K562 (cell line): ENCODE measurements at regions not wholly inside any gene's neighbourhood (a gene's known extent, or its start where the extent isn't known, plus 50 kb on each side); places are given as distances from the start of the nearest gene placed in this dataset.
A peak's percentile ranks its signal among the peaks of the same experiment; 100 is the strongest.

ENCODE experiments used
- CTBP1 ChIP-seq: fragments of 450-650 bp; IDR thresholded peaks from 2 replicates; pipeline ENCODE4 v1.6.1; 2016; ENCODE audit warnings: borderline replicate concordance
- DACH1 ChIP-seq: fragments of 450-650 bp; IDR thresholded peaks from 2 replicates; pipeline ENCODE4 v1.6.1; 2018; ENCODE audit not compliant: partially characterized antibody
- FOXK1 ChIP-seq: sonication (generic); formaldehyde crosslinking; IDR thresholded peaks from 2 replicates; pipeline ENCODE4 v1.8.0; 2022; ENCODE audit warnings: missing genetic modification reagents, mild to moderate bottlenecking, borderline replicate concordance
- RAD21 ChIP-seq, 2 experiments: fragments of 250-450 bp in 1 of 2; fragments of 450-650 bp in 1 of 2; sonication (Bioruptor Pico) in 1 of 2; formaldehyde crosslinking in 1 of 2; IDR thresholded peaks in 1 of 2; conservative IDR thresholded peaks in 1 of 2; 2 replicates each; pipeline versions ENCODE4 v1.4.0 to v1.8.0; 2020 to 2022; ENCODE audit warnings: mild to moderate bottlenecking in 2 of 2, moderate library complexity in 1 of 2
- RNF2 ChIP-seq: sonication (generic); IDR thresholded peaks from 2 replicates; pipeline ENCODE4 v1.6.1; 2016
- ZNF408 ChIP-seq: fragments of 250-450 bp; sonication (Bioruptor Pico); IDR thresholded peaks from 2 replicates; pipeline ENCODE4 v1.4.0; 2020; ENCODE audit warnings: low read depth, mild to moderate bottlenecking, moderate library complexity
- ZNF551 ChIP-seq: fragments of 250-450 bp; sonication (Bioruptor Pico); IDR thresholded peaks from 2 replicates; pipeline ENCODE4 v1.5.0; 2021; ENCODE audit warnings: mild to moderate bottlenecking, moderate library complexity
- TF ChIP-seq, protein P1 (sequence below), 2 experiments: fragments of 450-650 bp; formaldehyde crosslinking in 1 of 2; IDR thresholded peaks; 2 replicates each; pipeline versions ENCODE4 v1.4.0 to v1.6.1; 2014 to 2020; ENCODE audit warnings: mild to moderate bottlenecking in 2 of 2, borderline replicate concordance in 1 of 2, low read depth in 1 of 2
- TF ChIP-seq, protein P2 (sequence below): fragments of 450-650 bp; IDR thresholded peaks from 2 replicates; pipeline ENCODE4 v1.6.1; 2016
- TF ChIP-seq, protein P3 (sequence below), 3 experiments: IDR thresholded peaks in 2 of 3; conservative IDR thresholded peaks in 1 of 3; 2 replicates each; pipeline ENCODE4 v1.5.1; 2011 to 2012; ENCODE audit warnings: low read length in 3 of 3, mild to moderate bottlenecking in 3 of 3, control low read depth in 2 of 3, improper control_type of control experiment in 1 of 3, inconsistent platforms in 1 of 3, low read depth in 1 of 3, mixed read lengths in 1 of 3, moderate library complexity in 1 of 3; ENCODE audit not compliant: insufficient read depth in 2 of 3
- TF ChIP-seq, protein P4 (sequence below): conservative IDR thresholded peaks from 2 replicates; pipeline ENCODE4 v1.6.1; 2011; ENCODE audit warnings: low read depth, mild to moderate bottlenecking, low read length; ENCODE audit not compliant: control insufficient read depth
- TF ChIP-seq, protein P5 (sequence below): fragments of 450-650 bp; formaldehyde crosslinking; IDR thresholded peaks from 2 replicates; pipeline ENCODE4 v1.4.0; 2020; ENCODE audit warnings: mild to moderate bottlenecking, moderate library complexity

DNA sequence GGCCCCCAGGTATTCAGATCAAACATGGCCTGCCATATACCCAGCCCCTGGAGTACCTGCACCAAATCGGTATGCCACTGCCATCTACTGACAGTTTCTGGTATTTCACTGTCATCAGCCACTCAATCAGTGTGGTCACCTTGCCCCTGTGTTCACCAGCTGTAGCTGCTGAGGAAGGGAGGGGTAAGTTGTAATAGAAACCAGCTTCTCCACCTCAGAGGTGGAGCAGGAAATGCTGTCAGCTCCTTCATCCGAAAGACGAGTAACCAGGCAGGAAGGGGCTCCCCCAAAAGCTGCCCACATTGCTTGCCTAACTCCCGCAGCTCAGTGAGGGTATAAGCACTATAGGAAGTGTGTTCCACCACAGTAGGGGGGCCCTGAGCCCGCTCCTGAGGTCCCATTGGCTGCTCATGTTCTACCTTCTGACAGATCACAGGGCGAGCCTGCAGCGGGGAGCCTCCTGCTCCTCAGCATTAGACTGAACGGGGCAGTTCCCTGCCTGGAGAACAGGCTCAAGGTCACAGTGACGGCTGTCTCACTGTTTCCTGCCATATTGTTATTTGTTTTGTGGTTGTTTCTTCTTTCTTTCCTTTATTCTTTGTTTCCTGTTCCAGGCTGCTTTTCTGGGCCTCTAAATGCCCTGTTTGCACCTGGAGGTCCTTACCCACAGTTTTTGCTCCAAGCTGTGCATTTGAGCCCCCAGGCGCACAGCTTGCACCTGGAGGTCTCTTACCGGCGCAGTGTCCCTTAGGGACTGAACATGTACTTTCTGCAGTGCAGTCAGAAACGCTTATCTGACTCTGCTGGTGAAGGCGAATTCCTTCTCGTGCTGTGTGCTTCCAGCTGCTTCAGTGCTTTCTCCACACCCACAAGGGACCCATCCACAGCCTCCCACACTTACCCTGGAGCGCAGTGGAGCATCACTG lies 1638.3 kb downstream of the MRPL39 start (continued):
- TF ChIP-seq, protein P1, sequence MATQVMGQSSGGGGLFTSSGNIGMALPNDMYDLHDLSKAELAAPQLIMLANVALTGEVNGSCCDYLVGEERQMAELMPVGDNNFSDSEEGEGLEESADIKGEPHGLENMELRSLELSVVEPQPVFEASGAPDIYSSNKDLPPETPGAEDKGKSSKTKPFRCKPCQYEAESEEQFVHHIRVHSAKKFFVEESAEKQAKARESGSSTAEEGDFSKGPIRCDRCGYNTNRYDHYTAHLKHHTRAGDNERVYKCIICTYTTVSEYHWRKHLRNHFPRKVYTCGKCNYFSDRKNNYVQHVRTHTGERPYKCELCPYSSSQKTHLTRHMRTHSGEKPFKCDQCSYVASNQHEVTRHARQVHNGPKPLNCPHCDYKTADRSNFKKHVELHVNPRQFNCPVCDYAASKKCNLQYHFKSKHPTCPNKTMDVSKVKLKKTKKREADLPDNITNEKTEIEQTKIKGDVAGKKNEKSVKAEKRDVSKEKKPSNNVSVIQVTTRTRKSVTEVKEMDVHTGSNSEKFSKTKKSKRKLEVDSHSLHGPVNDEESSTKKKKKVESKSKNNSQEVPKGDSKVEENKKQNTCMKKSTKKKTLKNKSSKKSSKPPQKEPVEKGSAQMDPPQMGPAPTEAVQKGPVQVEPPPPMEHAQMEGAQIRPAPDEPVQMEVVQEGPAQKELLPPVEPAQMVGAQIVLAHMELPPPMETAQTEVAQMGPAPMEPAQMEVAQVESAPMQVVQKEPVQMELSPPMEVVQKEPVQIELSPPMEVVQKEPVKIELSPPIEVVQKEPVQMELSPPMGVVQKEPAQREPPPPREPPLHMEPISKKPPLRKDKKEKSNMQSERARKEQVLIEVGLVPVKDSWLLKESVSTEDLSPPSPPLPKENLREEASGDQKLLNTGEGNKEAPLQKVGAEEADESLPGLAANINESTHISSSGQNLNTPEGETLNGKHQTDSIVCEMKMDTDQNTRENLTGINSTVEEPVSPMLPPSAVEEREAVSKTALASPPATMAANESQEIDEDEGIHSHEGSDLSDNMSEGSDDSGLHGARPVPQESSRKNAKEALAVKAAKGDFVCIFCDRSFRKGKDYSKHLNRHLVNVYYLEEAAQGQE (IDR thresholded peaks at IDR 0.05; ENCODE audit: borderline replicate concordance) = peak; percentile 78
- TF ChIP-seq, protein P1 (CRISPR knock-in tag; IDR thresholded peaks at IDR 0.05; ENCODE audit: low read depth) = no peak
- TF ChIP-seq, protein P2, sequence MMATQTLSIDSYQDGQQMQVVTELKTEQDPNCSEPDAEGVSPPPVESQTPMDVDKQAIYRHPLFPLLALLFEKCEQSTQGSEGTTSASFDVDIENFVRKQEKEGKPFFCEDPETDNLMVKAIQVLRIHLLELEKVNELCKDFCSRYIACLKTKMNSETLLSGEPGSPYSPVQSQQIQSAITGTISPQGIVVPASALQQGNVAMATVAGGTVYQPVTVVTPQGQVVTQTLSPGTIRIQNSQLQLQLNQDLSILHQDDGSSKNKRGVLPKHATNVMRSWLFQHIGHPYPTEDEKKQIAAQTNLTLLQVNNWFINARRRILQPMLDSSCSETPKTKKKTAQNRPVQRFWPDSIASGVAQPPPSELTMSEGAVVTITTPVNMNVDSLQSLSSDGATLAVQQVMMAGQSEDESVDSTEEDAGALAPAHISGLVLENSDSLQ = peak; percentile 39
- TF ChIP-seq, protein P3, sequence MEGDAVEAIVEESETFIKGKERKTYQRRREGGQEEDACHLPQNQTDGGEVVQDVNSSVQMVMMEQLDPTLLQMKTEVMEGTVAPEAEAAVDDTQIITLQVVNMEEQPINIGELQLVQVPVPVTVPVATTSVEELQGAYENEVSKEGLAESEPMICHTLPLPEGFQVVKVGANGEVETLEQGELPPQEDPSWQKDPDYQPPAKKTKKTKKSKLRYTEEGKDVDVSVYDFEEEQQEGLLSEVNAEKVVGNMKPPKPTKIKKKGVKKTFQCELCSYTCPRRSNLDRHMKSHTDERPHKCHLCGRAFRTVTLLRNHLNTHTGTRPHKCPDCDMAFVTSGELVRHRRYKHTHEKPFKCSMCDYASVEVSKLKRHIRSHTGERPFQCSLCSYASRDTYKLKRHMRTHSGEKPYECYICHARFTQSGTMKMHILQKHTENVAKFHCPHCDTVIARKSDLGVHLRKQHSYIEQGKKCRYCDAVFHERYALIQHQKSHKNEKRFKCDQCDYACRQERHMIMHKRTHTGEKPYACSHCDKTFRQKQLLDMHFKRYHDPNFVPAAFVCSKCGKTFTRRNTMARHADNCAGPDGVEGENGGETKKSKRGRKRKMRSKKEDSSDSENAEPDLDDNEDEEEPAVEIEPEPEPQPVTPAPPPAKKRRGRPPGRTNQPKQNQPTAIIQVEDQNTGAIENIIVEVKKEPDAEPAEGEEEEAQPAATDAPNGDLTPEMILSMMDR (IDR thresholded peaks at IDR 0.05 in 2 of 3, conservative IDR thresholded peaks at IDR 0.05 in 1 of 3; ENCODE audit: insufficient read depth in 2 of 3, low read depth in 1 of 3, low read length in 3 of 3) = peak; percentile 71 to 79 (median 75)
- TF ChIP-seq, protein P4, sequence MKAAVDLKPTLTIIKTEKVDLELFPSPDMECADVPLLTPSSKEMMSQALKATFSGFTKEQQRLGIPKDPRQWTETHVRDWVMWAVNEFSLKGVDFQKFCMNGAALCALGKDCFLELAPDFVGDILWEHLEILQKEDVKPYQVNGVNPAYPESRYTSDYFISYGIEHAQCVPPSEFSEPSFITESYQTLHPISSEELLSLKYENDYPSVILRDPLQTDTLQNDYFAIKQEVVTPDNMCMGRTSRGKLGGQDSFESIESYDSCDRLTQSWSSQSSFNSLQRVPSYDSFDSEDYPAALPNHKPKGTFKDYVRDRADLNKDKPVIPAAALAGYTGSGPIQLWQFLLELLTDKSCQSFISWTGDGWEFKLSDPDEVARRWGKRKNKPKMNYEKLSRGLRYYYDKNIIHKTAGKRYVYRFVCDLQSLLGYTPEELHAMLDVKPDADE = no peak
- TF ChIP-seq DACH1 = peak; percentile 22
- peak; percentile 81 to 94 for TF ChIP-seq RAD21 (CRISPR knock-in tag; conservative IDR thresholded peaks at IDR 0.05 in 1 of 2, IDR thresholded peaks at IDR 0.05 in 1 of 2)
- no peak for TF ChIP-seq RNF2
- TF ChIP-seq FOXK1 (CRISPR knock-in tag) = no peak
- no peak for TF ChIP-seq ZNF551 (CRISPR knock-in tag)
- TF ChIP-seq, protein P5, sequence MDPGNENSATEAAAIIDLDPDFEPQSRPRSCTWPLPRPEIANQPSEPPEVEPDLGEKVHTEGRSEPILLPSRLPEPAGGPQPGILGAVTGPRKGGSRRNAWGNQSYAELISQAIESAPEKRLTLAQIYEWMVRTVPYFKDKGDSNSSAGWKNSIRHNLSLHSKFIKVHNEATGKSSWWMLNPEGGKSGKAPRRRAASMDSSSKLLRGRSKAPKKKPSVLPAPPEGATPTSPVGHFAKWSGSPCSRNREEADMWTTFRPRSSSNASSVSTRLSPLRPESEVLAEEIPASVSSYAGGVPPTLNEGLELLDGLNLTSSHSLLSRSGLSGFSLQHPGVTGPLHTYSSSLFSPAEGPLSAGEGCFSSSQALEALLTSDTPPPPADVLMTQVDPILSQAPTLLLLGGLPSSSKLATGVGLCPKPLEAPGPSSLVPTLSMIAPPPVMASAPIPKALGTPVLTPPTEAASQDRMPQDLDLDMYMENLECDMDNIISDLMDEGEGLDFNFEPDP (CRISPR knock-in tag) = no peak
- TF ChIP-seq CTBP1 = 0 out of 2 replicates have a peak, but pooled peaks have one; percentile 27
- TF ChIP-seq ZNF408 (CRISPR knock-in tag) = no peak
